ENCODE measurements at regions not wholly inside any gene's neighbourhood (a gene's known extent, or its start where the extent isn't known, plus 50 kb on each side); places are given as distances from the start of the nearest gene placed in this dataset.

GRCh38 chr3:95899494-95899893 is 914.9 kb upstream of the EPHA6 start:
- no peak overlapping the region for H3K27ac Mint-ChIP-seq (ENCODE audit: unreplicated experiment)
- ChIA-PET POLR2A (no interaction called here), CTCF (no interaction called here)
- no peak overlapping the region for H3K4me3 Mint-ChIP-seq (ENCODE audit: unreplicated experiment)
- H3K4me3 ChIP-seq (ENCODE audit: low read depth, low read length): no peak overlapping the region
- H3K36me3 ChIP-seq (ENCODE audit: control insufficient read depth, insufficient read depth, low read length): no peaks in the 10 kb centered on the region
- no peaks in the 10 kb centered on the region for H3K27me3 Mint-ChIP-seq (ENCODE audit: insufficient read depth, unreplicated experiment)
- no peak for DNase-seq
- no peaks in the 10 kb centered on the region for H3K36me3 Mint-ChIP-seq (ENCODE audit: insufficient read depth, unreplicated experiment)
- no peaks in the 10 kb centered on the region for H3K4me1 ChIP-seq
- H3K9me3 ChIP-seq: no peaks in the 10 kb centered on the region
- intact Hi-C loops (cut with micrococcal nuclease; ENCODE audit: unreplicated experiment): no loop called here
- no peaks in the 10 kb centered on the region for H3K27me3 ChIP-seq (replicated peaks; ENCODE audit: control insufficient read depth, insufficient read depth, low read length)
- no peaks in the 10 kb centered on the region for H3K4me1 Mint-ChIP-seq (ENCODE audit: low read depth, unreplicated experiment)
- H3K9me3 Mint-ChIP-seq (ENCODE audit: unreplicated experiment): no peaks in the 10 kb centered on the region
- no TSS peak for BruUV-seq (replicated peaks)
- TF ChIP-seq, protein P1, sequence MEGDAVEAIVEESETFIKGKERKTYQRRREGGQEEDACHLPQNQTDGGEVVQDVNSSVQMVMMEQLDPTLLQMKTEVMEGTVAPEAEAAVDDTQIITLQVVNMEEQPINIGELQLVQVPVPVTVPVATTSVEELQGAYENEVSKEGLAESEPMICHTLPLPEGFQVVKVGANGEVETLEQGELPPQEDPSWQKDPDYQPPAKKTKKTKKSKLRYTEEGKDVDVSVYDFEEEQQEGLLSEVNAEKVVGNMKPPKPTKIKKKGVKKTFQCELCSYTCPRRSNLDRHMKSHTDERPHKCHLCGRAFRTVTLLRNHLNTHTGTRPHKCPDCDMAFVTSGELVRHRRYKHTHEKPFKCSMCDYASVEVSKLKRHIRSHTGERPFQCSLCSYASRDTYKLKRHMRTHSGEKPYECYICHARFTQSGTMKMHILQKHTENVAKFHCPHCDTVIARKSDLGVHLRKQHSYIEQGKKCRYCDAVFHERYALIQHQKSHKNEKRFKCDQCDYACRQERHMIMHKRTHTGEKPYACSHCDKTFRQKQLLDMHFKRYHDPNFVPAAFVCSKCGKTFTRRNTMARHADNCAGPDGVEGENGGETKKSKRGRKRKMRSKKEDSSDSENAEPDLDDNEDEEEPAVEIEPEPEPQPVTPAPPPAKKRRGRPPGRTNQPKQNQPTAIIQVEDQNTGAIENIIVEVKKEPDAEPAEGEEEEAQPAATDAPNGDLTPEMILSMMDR (IDR thresholded peaks at IDR 0.05; ENCODE audit: insufficient read depth in 1 of 2, low read depth in 1 of 2, low read length in 1 of 2, severe bottlenecking in 1 of 2, unreplicated experiment in 1 of 2): no peak

- ChIA-PET CTCF (no interaction called here), POLR2A (no interaction called here)
- Histone ChIP-seq H3K4me1 (no peaks in the 10 kb centered on the region), H3K27me3 (replicated peaks; ENCODE audit: control insufficient read depth, insufficient read depth, low read length) (no peaks in the 10 kb centered on the region), H3K9me3 (no peaks in the 10 kb centered on the region), H3K4me3 (ENCODE audit: low read depth, low read length) (no peak overlapping the region), H3K36me3 (ENCODE audit: control insufficient read depth, insufficient read depth, low read length) (no peaks in the 10 kb centered on the region)
- no peak overlapping the region for H3K4me3 Mint-ChIP-seq (ENCODE audit: unreplicated experiment)
- H3K4me1 Mint-ChIP-seq (ENCODE audit: low read depth, unreplicated experiment): no peaks in the 10 kb centered on the region
- BruUV-seq (replicated peaks): no TSS peak
- intact Hi-C loops (cut with micrococcal nuclease; ENCODE audit: unreplicated experiment): no loop called here
- DNase-seq: no peak
- no peaks in the 10 kb centered on the region for H3K36me3 Mint-ChIP-seq (ENCODE audit: insufficient read depth, unreplicated experiment)
- H3K27ac Mint-ChIP-seq (ENCODE audit: unreplicated experiment): no peak overlapping the region
- no peaks in the 10 kb centered on the region for H3K27me3 Mint-ChIP-seq (ENCODE audit: insufficient read depth, unreplicated experiment)
- TF ChIP-seq, protein P1 (IDR thresholded peaks at IDR 0.05; ENCODE audit: insufficient read depth in 1 of 2, low read depth in 1 of 2, low read length in 1 of 2, severe bottlenecking in 1 of 2, unreplicated experiment in 1 of 2): no peak
- H3K9me3 Mint-ChIP-seq (ENCODE audit: unreplicated experiment): no peaks in the 10 kb centered on the region
These were observed 914.5 kb upstream of the EPHA6 start for GRCh38 chr3:95899911-95900310.

DNA sequence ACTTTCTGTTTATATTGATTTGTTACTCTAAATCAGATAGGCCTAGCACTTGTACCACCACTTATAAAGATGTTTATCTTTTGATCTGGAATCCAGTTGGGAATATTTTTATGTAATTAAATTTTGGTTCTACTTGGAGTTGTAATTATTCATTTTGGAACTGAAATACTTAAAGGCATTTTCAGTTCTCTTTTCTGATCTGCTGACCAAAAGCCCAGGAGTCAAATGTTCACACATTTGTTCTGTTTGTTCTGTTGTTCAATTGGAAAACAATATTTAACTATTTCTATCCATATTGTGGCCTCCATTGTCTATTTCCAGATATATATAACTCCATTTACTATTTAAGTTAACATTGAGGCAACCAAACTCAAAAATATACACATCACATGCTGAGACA is 912.4 kb upstream of the EPHA6 start:
- no peaks in the 10 kb centered on the region for H3K36me3 ChIP-seq (ENCODE audit: control insufficient read depth, insufficient read depth, low read length)
- H3K9me3 Mint-ChIP-seq (ENCODE audit: unreplicated experiment): no peaks in the 10 kb centered on the region
- H3K4me3 ChIP-seq (ENCODE audit: low read depth, low read length): no peak overlapping the region
- TF ChIP-seq, protein P1 (IDR thresholded peaks at IDR 0.05; ENCODE audit: insufficient read depth in 1 of 2, low read depth in 1 of 2, low read length in 1 of 2, severe bottlenecking in 1 of 2, unreplicated experiment in 1 of 2): no peak
- H3K27me3 ChIP-seq (replicated peaks; ENCODE audit: control insufficient read depth, insufficient read depth, low read length): no peaks in the 10 kb centered on the region
- H3K4me3 Mint-ChIP-seq (ENCODE audit: unreplicated experiment): no peak overlapping the region
- intact Hi-C loops (cut with micrococcal nuclease; ENCODE audit: unreplicated experiment): no loop called here
- POLR2A ChIA-PET: no interaction called here
- BruUV-seq (replicated peaks): no TSS peak
- H3K9me3 ChIP-seq: no peaks in the 10 kb centered on the region
- no peaks in the 10 kb centered on the region for H3K36me3 Mint-ChIP-seq (ENCODE audit: insufficient read depth, unreplicated experiment)
- CTCF ChIA-PET: no interaction called here
- H3K27ac Mint-ChIP-seq (ENCODE audit: unreplicated experiment): no peak overlapping the region
- no peaks in the 10 kb centered on the region for H3K4me1 Mint-ChIP-seq (ENCODE audit: low read depth, unreplicated experiment)
- no peaks in the 10 kb centered on the region for H3K27me3 Mint-ChIP-seq (ENCODE audit: insufficient read depth, unreplicated experiment)
- no peaks in the 10 kb centered on the region for H3K4me1 ChIP-seq
- no peak for DNase-seq

All from Caco-2 (cell line).